Panc1 (cell line): ENCODE measurements at regions not wholly inside any gene's neighbourhood (a gene's known extent, or its start where the extent isn't known, plus 50 kb on each side); places are given as distances from the start of the nearest gene placed in this dataset.

Experiments used
- ATAC-seq: fragments of 200-7000 bp; cut with Tn5 transposase; 2 replicates; pipeline ENCODE4 v1.9.1; 2020; ENCODE audit warnings: mild to moderate bottlenecking, moderate library complexity
- BruUV-seq: library from RNA; stranded (reverse); fragments of 400-500 nt; replicated peaks from 2 replicates; lab custom pipeline; 2021; lab: Mats Ljungman, UMichigan
- CTCF ChIA-PET: fragments of 300-600 bp; sonication (Branson Sonifier 250); formaldehyde crosslinking; loops from one replicate; lab custom pipeline; 2022; ENCODE audit warnings: antibody characterized with exemption; lab: Charles Lee
- POLR2A ChIA-PET: fragments of 300-600 bp; sonication (Branson Sonifier 250); formaldehyde crosslinking; loops from one replicate; lab custom pipeline; 2022; ENCODE audit warnings: antibody characterized with exemption; lab: Charles Lee
- DNase-seq: peaks from one replicate; pipeline ENCODE4 v3.0.0-alpha.2; 2010; ENCODE audit warnings: low read depth, low spot score
- H3K27ac ChIP-seq: 2 replicates; pipeline ENCODE4 v1.5.1; 2011; ENCODE audit warnings: mild to moderate bottlenecking, low read length, inconsistent platforms
- H3K27me3 ChIP-seq: fragments of 200-500 bp; sonication (Bioruptor generic); 2 replicates; pipeline ENCODE4 v1.6.0; 2014; ENCODE audit warnings: low read length, inconsistent platforms; ENCODE audit not compliant: control insufficient read depth, insufficient read depth
- H3K36me3 ChIP-seq: fragments of 200-500 bp; sonication (Bioruptor generic); 2 replicates; pipeline ENCODE4 v1.5.1; 2014; ENCODE audit warnings: inconsistent platforms, mild to moderate bottlenecking, low read length, moderate library complexity; ENCODE audit not compliant: control insufficient read depth, insufficient read depth
- H3K4me1 ChIP-seq: 2 replicates; pipeline ENCODE4 v1.5.1; 2011; ENCODE audit warnings: inconsistent platforms, mild to moderate bottlenecking, low read length, moderate library complexity; ENCODE audit not compliant: control insufficient read depth, insufficient read depth
- H3K4me3 ChIP-seq, 2 experiments: 2 replicates each; pipeline ENCODE4 v1.5.1; 2011 to 2012; ENCODE audit warnings: low read depth in 2 of 2, low read length in 2 of 2, mild to moderate bottlenecking in 2 of 2, inconsistent platforms in 1 of 2, moderate library complexity in 1 of 2
- H3K9me3 ChIP-seq: fragments of 200-500 bp; sonication (Bioruptor generic); 2 replicates; pipeline ENCODE4 v1.5.1; 2014; ENCODE audit warnings: low read depth, mild to moderate bottlenecking, inconsistent platforms, low read length, moderate library complexity; ENCODE audit not compliant: control insufficient read depth, insufficient read depth
- POLR2AphosphoS5 ChIP-seq: IDR thresholded peaks from 2 replicates; pipeline ENCODE4 v1.6.1; 2012; ENCODE audit warnings: mild to moderate bottlenecking, low read depth, low read length, moderate library complexity
- REST ChIP-seq, 2 experiments: IDR thresholded peaks; 2 replicates each; pipeline ENCODE4 v1.6.1; 2011 to 2012; ENCODE audit warnings: low read depth in 2 of 2, control low read depth in 1 of 2, low read length in 1 of 2, mild to moderate bottlenecking in 1 of 2, moderate library complexity in 1 of 2; ENCODE audit not compliant: insufficient read depth in 1 of 2
- SIN3A ChIP-seq: IDR thresholded peaks from 2 replicates; pipeline ENCODE4 v1.6.1; 2012; ENCODE audit warnings: low read depth, mild to moderate bottlenecking, low read length, moderate library complexity, borderline replicate concordance; ENCODE audit not compliant: insufficient read depth
- TCF7L2 ChIP-seq: IDR thresholded peaks from 2 replicates; pipeline ENCODE4 v1.6.1; 2011; ENCODE audit warnings: mild to moderate bottlenecking, low read depth, low read length, inconsistent platforms
- in situ Hi-C: cut with HindIII; loops from 2 replicates; pipeline ENCODE4 v1.10.0; 2016; ENCODE audit warnings: low sequenced_read_pairs, low pct_unique_long_range_greater_than_20kb
- intact Hi-C: fragments of 100-400 bp; cut with micrococcal nuclease; formaldehyde crosslinking; loops from one replicate; pipeline ENCODE4 v1.10.0; 2022; ENCODE audit not compliant: unreplicated experiment
- TF ChIP-seq, protein P1 (sequence below): fragments of 450-650 bp; IDR thresholded peaks from 2 replicates; pipeline ENCODE4 v1.5.1; 2017; ENCODE audit warnings: mild to moderate bottlenecking

DNA sequence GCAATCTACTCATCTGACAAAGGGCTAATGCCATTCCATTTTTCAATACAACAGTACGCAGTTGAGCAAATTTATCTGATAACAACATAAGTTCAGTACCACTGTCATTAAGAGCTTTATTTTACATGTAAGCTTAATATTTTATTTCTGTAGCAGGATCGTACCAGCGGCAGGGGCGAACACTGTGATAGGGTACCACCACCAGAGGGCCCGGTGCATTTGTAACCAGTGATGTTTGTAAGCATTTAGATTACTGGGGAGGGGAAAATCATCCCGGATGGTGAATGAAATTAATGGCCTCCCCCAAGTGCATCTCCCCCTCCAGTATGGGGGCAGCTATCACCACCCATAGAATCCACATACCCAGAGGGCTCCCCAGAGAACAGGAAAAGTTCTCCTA lies 179.0 kb downstream of the ADGRA3 start:
- H3K27ac ChIP-seq = no peak overlapping the region
- no TSS peak for BruUV-seq
- H3K36me3 ChIP-seq = no peaks in the 10 kb centered on the region
- no peak for TF ChIP-seq TCF7L2
- no peak for TF ChIP-seq REST (IDR thresholded peaks at IDR 0.05; ENCODE audit: insufficient read depth in 1 of 2, low read depth in 2 of 2, low read length in 1 of 2)
- TF ChIP-seq POLR2AphosphoS5 = no peak
- TF ChIP-seq, protein P1, sequence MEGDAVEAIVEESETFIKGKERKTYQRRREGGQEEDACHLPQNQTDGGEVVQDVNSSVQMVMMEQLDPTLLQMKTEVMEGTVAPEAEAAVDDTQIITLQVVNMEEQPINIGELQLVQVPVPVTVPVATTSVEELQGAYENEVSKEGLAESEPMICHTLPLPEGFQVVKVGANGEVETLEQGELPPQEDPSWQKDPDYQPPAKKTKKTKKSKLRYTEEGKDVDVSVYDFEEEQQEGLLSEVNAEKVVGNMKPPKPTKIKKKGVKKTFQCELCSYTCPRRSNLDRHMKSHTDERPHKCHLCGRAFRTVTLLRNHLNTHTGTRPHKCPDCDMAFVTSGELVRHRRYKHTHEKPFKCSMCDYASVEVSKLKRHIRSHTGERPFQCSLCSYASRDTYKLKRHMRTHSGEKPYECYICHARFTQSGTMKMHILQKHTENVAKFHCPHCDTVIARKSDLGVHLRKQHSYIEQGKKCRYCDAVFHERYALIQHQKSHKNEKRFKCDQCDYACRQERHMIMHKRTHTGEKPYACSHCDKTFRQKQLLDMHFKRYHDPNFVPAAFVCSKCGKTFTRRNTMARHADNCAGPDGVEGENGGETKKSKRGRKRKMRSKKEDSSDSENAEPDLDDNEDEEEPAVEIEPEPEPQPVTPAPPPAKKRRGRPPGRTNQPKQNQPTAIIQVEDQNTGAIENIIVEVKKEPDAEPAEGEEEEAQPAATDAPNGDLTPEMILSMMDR = no peak
- no peak for TF ChIP-seq SIN3A
- intact Hi-C loops = no loop called here
- H3K4me3 ChIP-seq = no peak overlapping the region
- in situ Hi-C loops = no loop called here
- DNase-seq (no peak), ATAC-seq (no peak)
- no peaks in the 10 kb centered on the region for H3K27me3 ChIP-seq
- ChIA-PET CTCF (no interaction called here), POLR2A (no interaction called here)
- no peaks in the 10 kb centered on the region for H3K4me1 ChIP-seq
- H3K9me3 ChIP-seq = no peaks in the 10 kb centered on the region

- no peak overlapping the region for H3K27ac ChIP-seq
- in situ Hi-C loops = no loop called here
- intact Hi-C loops = no loop called here
- H3K4me1 ChIP-seq = no peaks in the 10 kb centered on the region
- TF ChIP-seq POLR2AphosphoS5 (no peak), SIN3A (no peak), REST (IDR thresholded peaks at IDR 0.05; ENCODE audit: insufficient read depth in 1 of 2, low read depth in 2 of 2, low read length in 1 of 2) (no peak), TCF7L2 (no peak)
- TF ChIP-seq, protein P1 = no peak
- H3K36me3 ChIP-seq = no peaks in the 10 kb centered on the region
- ChIA-PET POLR2A (no interaction called here), CTCF (no interaction called here)
- ATAC-seq = no peak
- H3K4me3 ChIP-seq = no peak overlapping the region
- H3K9me3 ChIP-seq = no peaks in the 10 kb centered on the region
- no peak for DNase-seq
- no peaks in the 10 kb centered on the region for H3K27me3 ChIP-seq
- BruUV-seq = no TSS peak
Observed at GRCh38 chr4:22334155-22334554, 181.7 kb downstream of the ADGRA3 start.
